HG03060 (cell line): ENCODE measurements at regions not wholly inside any gene's neighbourhood (a gene's known extent, or its start where the extent isn't known, plus 50 kb on each side); places are given as distances from the start of the nearest gene placed in this dataset.
"Not testable (repeated sequence)": the region's sequence is repeated elsewhere in the genome, so short reads cannot be mapped to it uniquely, and the experiment has no call there.

Experiments used
- ATAC-seq: cut with Tn5 transposase; IDR thresholded peaks from one replicate; pipeline ENCODE4 v1.9.1; 2021; ENCODE audit warnings: low read depth, moderate number of reproducible peaks; ENCODE audit not compliant: unreplicated experiment

DNA sequence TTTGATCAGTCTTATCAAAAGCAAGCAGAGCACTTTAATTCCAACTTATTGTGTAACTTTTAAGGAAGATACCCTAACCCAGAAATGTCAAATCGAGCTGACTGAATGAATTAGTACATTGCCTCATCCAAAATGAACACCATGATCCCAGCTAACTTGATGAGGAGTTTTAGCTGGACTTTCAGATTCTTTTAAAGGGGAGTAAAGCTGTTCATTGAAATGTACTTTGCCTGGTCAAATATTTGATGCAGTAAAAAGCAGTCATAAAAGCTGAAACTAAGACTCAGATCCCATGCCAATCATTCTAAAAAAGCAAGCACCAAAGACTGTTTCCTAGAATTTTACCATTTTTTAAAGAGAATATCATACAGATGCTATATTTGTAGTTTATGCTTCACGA is 114.1 kb downstream of the FSCB start:
- ATAC-seq, result no peak

DNA sequence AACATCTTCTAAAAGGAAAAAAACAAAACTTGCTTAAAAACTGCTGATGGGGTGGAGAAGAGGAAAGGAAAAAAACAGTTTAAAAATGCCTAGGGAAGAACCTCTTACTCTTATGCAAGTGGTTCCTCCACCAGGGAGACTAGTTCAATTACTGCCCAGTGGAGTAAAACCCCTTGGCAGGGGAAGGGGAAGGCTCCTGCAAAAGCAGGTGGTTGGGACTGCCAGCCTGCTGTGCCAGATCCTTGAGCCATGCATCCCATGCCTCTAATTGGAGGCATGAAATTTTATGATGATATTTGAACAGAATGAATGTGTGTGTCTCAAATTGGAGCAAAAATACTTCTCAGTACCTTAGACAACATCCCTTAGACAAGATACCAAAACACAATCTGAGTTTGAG is 118.8 kb downstream of the FSCB start:
- ATAC-seq, result no peak

DNA sequence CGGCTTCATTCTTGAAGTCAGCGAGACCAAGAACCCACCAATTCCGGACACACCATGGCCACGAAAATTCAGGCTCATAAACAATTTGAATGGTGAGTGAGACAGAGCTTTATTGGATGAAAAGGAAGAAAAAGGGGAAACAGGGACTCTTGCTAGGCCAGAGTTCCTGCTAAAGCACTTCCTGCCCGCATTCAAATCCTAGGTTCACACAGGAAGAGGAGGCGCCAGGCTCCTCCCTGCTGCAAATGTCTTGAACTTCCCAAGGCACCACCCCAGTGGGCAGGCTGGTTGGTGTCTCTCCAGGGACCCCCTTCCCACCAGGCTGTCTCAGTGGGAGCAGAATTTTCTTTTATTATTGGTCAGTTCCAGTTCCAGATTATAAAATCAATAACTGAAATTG is 121.2 kb downstream of the FSCB start:
- ATAC-seq, result no peak

DNA sequence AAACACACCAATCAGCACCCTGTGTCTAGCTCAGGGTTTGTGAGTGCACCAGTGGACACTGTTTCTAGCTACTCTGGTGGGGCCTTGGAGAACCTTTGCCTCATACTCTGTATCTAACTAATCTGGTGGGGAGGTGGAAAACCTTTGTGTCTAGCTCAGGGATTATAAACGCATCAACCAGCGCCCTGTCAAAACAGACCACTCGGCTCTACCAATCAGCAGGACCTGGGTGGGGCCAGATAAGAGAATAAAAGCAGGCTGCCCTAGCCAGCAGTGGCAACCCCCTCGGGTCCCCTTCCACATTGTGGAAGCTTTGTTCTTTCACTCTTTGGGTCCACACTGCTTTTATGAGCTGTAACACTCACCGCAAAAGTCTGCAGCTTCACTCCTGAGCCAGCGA is 121.8 kb downstream of the FSCB start:
- ATAC-seq, result not testable (repeated sequence)

DNA sequence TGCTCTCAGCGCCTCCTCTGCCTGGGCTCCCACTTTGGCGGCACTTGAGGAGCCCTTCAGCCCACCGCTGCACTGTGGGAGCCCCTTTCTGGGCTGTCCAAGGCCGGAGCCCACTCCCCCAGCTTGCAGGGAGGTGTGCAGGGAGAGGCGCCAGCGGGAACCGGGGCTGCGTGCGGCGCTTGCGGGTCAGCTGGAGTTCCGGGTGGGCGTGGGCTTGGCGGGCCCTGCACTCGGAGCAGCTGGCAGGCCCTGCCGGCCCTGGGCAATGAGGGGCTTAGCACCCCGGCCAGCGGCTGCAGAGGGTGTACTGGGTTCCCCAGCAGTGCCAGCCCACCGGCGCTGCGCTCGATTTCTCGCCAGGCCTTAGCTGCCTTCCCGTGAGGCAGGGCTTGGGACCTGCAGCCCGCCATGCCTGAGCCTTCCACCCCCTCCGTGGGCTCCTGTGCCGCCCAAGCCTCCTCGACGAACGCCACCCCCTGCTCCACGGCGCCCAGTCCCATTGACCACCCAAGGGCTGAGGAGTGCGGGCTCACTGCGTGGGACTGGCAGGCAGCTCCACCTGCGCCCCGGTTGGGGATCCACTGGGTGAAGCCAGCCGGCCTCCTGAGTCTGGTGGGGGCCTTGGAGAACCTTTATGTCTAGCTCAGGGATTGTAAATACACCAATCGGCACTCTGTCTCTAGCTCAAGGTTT is 122.3 kb downstream of the FSCB start:
- ATAC-seq, result not testable (repeated sequence)

DNA sequence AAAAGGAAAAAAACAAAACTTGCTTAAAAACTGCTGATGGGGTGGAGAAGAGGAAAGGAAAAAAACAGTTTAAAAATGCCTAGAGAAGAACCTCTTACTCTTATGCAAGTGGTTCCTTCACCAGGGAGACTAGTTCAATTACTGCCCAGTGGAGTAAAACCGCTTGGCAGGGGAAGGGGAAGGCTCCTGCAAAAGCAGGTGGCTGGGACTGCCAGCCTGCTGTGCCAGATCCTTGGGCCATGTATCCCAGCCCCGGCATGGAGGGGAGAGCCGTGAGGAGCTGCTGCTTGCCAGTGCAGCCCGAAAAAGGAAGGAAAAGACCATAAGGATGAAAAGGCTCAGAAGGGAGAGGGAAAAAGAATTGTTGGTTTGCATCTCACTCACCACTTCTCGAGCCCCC is 123.0 kb downstream of the FSCB start:
- ATAC-seq, result no peak

DNA sequence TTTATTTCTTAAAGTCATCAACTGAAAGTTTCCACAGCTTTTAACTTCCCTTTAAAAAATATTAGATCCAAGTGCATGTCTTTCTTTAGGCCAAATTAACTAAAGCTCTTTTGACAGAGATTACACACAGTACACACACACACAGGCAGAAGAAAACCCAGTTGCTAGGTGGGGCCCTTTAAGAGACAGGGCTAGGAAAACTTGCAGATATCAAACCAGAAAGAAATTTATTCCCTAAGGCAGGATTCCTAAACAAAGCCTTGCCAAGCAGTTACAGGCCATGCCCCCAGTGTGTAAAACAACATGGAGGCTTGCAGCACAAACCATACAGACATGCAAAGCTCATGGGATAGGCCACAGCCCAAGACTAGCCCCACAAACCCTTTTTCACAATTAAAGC is 123.4 kb downstream of the FSCB start:
- no peak for ATAC-seq

DNA sequence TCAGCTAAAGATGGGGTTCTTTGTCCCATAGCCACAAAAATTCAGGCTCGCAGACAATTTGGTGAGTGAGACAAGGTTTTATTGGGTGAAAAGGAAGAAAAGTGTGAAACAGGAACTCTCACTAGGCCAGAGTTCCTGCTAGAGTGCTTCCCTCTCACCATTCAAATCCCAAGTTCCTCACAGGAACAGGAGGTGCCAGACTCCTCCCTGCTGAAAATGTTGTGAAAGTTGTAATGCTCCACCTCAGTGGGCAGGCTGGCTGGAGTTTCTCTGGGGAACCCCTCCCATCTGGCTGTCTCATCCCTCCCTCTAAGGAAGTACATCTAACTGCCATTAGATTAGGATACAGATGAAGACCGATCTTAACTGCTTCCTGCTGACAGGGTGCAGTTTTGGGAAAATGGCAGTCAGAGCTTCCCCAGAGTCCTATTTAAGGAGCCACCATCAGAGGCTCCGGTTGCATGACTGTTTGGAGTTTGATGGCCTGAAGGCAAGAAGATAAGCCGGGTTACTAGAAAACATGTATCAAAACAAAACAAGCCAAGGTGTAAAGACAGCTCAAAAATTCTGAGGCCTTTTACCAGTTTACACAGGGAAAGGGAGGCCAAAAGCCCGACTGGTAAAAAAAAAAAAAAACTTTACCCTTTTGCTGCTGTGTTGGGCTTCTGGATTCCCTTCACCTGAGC is 127.6 kb downstream of the FSCB start:
- ATAC-seq, result no peak

DNA sequence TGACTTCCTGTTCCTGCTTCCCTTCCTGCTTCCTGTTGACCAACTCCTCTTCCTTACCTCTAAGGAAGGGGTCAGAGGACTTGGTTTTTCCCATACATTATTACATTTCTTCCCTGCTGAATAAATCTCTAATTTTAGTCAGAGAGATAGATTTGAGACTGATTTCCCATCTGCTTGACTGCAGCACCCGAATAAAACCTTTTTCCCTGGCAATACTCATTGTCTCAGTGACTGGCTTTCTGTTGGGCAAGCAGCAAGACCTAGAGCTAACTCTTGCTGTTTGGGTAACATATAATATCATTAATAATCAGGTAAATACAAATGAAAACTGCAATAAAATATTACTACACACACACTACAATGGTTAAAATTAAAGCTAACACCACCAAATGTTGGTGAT is 132.2 kb downstream of the FSCB start:
- no peak for ATAC-seq

DNA sequence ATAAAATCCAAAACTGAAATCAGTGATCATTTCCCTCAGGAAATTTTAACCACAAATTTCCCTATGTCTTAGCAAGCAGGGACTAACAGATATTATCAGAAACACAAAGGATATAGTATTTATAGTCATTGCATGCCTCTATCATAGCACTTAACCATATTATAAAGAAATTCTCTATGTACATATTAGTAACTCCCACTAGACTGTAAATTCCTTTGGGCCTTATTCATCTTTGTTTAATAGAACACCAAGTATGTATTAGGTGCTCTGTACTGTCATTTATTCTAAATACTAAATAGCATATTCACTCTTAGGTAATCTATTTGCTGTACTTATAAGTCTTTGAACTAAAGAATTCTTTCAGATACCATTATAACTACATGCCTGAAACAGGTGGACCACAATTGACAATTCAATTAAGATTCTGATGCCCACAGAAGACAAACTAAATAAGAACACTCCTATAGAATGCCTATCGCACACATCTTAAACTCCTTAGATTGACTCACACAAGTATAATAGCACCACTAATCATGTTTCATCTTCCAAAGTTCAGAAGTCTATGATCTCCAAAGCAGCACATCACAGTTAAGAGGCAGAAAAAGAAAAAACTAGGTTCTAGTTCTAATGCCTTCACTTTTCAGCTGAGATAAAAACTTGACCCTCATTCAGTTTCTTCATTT is 134.1 kb downstream of the FSCB start:
- ATAC-seq, result no peak

DNA sequence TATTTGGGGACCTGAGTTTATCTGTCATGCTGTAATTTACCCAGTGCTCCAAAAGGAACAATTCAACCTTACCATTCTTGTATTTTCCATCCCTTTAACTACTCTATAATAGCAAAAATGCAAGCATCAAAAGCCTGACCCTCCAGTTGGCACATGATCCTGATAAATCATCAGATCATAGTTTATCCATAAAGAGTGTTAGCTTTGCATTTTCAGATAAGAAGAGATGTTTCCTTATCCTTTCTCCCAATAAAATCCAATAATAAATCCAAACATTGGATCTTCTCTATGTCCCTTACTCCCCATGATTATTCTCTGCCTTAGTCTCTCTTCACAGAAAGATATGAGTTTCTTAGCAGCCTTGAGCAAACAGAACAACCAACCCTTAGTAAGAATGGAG is 134.9 kb downstream of the FSCB start:
- no peak for ATAC-seq

DNA sequence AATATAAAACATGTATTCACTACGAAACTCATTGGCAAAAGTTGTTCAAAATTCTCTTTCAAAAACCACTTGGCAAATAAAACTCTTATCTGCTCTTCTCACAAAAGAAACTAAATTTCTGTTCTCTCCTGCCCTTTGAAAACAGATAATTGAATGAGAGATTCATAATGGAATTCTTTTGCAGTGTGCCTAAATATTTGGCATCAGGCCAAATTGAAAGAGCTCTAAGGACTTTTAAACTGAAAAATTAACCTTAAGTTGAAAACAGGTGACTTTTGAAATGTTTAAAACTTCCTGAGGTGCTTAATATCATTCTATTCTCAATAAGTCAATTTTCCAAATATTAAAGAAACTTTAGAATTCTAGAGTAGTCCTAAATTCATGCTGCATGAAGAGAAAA is 136.4 kb downstream of the FSCB start:
- ATAC-seq, result no peak

DNA sequence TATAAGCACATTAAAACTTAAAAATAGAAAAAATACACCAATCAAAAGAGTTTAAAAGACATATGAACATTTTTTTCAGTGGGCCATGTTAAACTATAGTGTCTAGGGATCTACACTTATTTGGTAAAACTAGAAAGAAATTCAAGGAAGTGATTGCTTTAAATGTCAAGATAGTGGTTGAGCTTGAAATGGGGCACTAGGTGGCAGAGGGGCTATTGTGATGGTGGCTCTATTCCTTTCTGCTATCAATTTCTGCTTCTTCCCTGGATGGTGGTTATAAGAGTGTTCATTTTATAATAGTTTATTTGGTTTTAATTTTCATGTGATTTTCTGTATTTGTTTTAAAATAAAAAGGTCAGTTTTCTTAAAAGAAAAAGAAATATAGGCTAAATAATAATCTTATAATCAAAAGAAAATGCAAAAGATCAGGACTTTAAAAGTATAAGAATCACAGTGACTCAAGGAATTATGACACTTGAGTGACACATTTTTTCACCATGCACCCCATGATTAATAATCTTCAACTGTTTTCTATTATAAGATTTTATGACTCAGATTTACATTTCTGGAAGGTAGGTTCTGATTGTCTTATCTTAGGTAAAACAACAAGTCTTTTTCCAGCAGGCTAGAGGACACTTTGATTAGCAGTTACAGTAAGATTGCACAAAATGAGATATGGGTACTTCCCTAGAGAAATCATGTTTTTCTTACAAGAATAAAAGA is 137.5 kb downstream of the FSCB start:
- ATAC-seq, result no peak

DNA sequence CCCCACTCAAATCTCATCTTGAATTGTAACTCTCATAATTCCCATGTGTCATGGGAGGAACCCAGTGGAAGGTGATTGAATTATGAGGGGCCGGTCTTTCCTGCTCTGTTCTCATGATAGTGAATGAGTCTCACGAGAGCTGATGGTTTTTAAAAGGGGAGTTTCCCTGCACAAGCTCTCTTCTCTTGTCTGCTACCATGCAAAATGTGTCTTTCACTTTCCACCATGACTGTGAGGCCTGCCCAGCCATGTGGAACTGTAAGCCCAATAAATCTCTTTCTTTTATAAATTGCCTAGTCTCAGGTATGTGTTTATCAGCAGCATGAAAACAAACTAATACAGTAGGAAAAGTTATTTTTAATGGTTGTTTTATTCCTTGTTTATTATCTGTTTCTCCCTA is 146.0 kb downstream of the FSCB start:
- no peak for ATAC-seq

DNA sequence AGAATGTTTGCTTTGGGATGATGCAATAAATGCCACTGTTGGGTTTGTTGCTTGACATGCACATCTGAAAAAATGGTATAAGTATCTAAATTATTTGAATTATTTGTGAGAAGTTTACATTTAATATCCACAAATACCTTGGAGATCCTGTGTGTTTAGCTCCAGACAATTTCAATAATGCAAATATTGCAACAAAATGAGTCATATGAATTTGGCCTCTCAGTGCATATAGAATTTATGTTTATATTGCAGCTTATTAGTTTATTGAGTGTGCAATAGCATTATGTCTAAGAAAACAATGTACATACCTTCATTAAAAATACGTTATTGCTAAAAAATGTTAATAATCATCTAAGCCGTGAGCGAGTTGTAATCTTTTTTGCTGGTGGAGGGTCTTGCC is 153.3 kb downstream of the FSCB start:
- ATAC-seq, result no peak

DNA sequence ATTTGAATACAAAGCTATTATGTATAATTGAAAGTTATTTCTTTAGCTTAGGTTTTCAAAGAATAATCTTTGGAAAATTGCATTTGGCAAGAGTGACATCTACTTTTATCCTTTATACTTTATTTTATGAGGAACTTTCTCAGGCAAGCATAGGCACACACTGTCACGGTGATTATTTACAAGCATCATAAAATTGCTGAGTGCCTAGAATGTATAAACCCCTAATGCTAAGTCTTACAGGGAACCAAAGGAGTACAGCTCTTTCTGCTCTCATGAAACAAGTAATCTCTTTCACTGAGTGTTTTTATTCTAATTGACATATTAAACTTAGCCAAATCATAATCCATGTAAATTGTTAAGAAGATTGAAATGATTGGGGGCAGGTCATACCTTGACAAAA is 154.9 kb downstream of the FSCB start:
- ATAC-seq, result no peak

DNA sequence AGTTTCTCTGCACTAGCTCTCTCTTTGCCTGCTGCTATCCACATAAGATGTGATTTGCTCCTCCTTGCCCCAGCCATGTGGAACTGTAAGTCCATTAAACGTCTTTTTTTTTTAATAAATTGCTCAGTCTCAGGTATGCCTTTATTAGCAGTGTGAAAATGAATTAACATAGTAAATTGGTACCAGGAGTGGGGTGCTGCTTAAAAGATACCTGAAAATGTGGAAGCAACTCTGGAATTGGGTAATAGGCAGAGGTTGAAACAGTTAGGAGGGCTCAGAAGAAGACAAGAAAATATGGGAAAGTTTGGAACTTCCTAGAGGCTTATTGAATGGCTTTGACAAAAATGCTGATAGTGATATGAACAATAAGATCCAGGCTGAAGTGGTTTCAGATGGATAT is 159.8 kb downstream of the FSCB start:
- ATAC-seq, result no peak

DNA sequence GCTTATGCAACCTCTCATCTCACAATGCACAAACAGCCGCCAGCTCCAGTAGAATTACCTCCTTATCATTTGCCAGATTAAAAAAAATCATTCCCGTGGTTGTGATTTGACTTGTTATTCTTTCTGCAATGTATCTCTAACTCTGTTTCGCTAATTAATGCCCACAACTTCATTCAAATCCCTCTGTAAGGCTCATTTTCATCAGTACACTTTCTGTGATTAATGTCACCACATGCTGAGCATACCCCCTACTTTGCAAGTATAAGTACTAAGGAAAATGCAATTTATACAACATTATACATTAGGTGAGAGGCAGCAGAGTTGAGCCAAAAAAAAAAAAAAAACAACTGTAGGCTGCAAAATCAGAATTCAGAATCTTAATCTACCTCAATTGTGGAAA is 166.0 kb downstream of the FSCB start:
- no peak for ATAC-seq

DNA sequence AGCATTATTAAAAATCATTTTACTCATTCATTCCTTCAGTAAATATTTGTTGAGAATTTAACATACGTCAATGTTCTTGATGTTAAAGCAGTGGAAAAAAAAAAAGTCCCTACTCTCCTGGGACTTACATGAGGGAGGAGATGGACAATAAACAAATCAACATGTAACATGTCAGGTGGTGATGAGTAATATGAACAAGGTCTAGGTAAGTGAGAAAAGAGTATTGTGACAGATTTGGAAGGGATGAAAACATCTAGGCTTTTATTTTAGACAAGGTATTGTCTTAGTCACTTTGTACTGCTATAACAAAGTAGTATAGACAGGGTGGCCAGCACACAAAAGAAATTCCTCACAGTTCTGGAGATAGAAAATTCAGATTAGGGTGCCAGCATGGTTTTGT is 167.2 kb downstream of the FSCB start:
- ATAC-seq, result no peak

DNA sequence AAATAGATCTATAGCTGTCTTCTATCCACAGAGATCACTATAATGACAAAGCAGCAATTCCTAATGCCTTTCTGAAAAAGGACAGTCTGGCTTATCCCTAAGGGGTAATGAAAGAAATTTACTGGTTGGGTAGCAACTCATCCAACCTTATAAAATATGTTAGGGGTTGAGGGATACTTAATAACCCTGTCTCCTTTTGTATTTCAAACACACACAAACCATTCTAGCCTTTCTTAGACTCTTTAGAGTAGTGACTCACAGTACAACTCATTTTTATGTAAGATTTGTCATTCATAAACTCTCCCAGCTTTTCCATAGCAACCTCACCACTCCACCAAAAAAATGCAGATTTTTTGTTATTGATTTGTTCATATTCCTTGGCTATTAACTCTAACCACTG is 167.9 kb downstream of the FSCB start:
- ATAC-seq, result no peak

DNA sequence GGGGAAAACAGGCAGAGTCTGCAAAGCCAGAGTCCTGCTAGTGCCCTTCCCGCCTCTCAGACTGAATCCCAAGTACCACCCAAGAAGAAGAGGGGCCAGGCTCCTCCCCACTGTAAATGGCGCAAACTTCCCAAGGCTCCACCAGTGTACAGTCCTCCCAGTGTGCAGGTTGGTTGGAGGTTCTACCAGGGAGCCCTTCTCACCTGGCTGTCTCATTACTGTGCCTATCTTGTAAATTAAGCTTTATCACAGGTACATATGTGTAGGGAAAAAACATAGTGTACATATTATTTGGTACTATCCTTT is 189.7 kb downstream of the FSCB start:
- ATAC-seq, result no peak
